HFFc6 (cell line): ENCODE measurements at regions not wholly inside any gene's neighbourhood (a gene's known extent, or its start where the extent isn't known, plus 50 kb on each side); places are given as distances from the start of the nearest gene placed in this dataset.

Experiments used
- DNase-seq: peaks from one replicate; pipeline ENCODE4 v3.0.0-alpha.2; 2018
- H3K27ac Mint-ChIP-seq: 2 replicates; pipeline ENCODE4 v1.8.0; 2020; ENCODE audit warnings: mild to moderate bottlenecking, mixed read lengths
- H3K27me3 Mint-ChIP-seq: 2 replicates; pipeline ENCODE4 v1.8.0; 2021; ENCODE audit warnings: mild to moderate bottlenecking, moderate library complexity, mixed read lengths; ENCODE audit not compliant: insufficient read depth
- H3K36me3 Mint-ChIP-seq: 2 replicates; pipeline ENCODE4 v1.8.0; 2021; ENCODE audit warnings: low read depth, mixed read lengths
- H3K4me1 Mint-ChIP-seq: 2 replicates; pipeline ENCODE4 v1.8.0; 2020; ENCODE audit warnings: low read depth, mixed read lengths
- H3K4me3 Mint-ChIP-seq: 2 replicates; pipeline ENCODE4 v1.8.0; 2020; ENCODE audit warnings: mild to moderate bottlenecking, moderate library complexity, mixed read lengths
- H3K9me3 Mint-ChIP-seq: 2 replicates; pipeline ENCODE4 v1.8.0; 2020; ENCODE audit warnings: mild to moderate bottlenecking, mixed read lengths
- CTCF ChIP-seq: fragments of 200-600 bp; sonication (generic); IDR thresholded peaks from 2 replicates; pipeline ENCODE4 v1.5.0; 2021; ENCODE audit warnings: antibody characterized with exemption, mild to moderate bottlenecking

- H3K36me3 Mint-ChIP-seq = peaks cover 7% of the 10 kb centered on the region
- H3K27me3 Mint-ChIP-seq = no peaks in the 10 kb centered on the region
- peak overlapping the region; percentile 62 for H3K27ac Mint-ChIP-seq
These were observed 75.2 kb downstream of the ESM1 start for GRCh38 chr5:54909911-54910870.

GRCh38 chr5:54908774-54909525 lies 76.4 kb downstream of the ESM1 start:
- no peak for TF ChIP-seq CTCF
- no peaks in the 10 kb centered on the region for H3K27me3 Mint-ChIP-seq

More at GRCh38 chr5:54909911-54910870, 75.2 kb downstream of the ESM1 start:
- peak overlapping the region; percentile 62 for H3K4me3 Mint-ChIP-seq
- no peak for TF ChIP-seq CTCF
- peaks cover 58% of the 10 kb centered on the region for H3K4me1 Mint-ChIP-seq
- peak; percentile 76 for DNase-seq
- peaks cover 6% of the 10 kb centered on the region; the same call in 1 of the 2 replicates for H3K9me3 Mint-ChIP-seq

GRCh38 chr5:54905942-54906537 lies 79.4 kb downstream of the ESM1 start:
- H3K27ac Mint-ChIP-seq = peak overlapping the region; percentile 30; the same call in 1 of the 2 replicates
- peak; percentile 92 for TF ChIP-seq CTCF
- no peaks in the 10 kb centered on the region for H3K27me3 Mint-ChIP-seq
- H3K4me1 Mint-ChIP-seq = peaks cover 78% of the 10 kb centered on the region
- no peak overlapping the region for H3K4me3 Mint-ChIP-seq
- peaks cover 7% of the 10 kb centered on the region for H3K36me3 Mint-ChIP-seq
- DNase-seq = peak; percentile 65
- H3K9me3 Mint-ChIP-seq = peaks cover 6% of the 10 kb centered on the region; the same call in 1 of the 2 replicates

More at GRCh38 chr5:54908774-54909525, 76.4 kb downstream of the ESM1 start:
- H3K4me3 Mint-ChIP-seq = no peak overlapping the region
- peaks cover 71% of the 10 kb centered on the region for H3K4me1 Mint-ChIP-seq
- H3K9me3 Mint-ChIP-seq = peaks cover 6% of the 10 kb centered on the region; the same call in 1 of the 2 replicates
- DNase-seq = peak; percentile 12
- no peak overlapping the region for H3K27ac Mint-ChIP-seq
- H3K36me3 Mint-ChIP-seq = peaks cover 7% of the 10 kb centered on the region

- no peak for TF ChIP-seq CTCF
- Mint-ChIP-seq H3K27me3 (no peaks in the 10 kb centered on the region), H3K4me1 (peaks cover 78% of the 10 kb centered on the region), H3K36me3 (peaks cover 7% of the 10 kb centered on the region), H3K9me3 (peaks cover 6% of the 10 kb centered on the region; the same call in 1 of the 2 replicates), H3K27ac (peak overlapping the region; percentile 30; the same call in 1 of the 2 replicates), H3K4me3 (no peak overlapping the region)
- no peak for DNase-seq
These were observed 80.1 kb downstream of the ESM1 start for GRCh38 chr5:54905246-54905795.

- DNase-seq = peak; percentile 57
- peak; percentile 82 for TF ChIP-seq CTCF
- Mint-ChIP-seq H3K27me3 (no peaks in the 10 kb centered on the region), H3K9me3 (peaks cover 6% of the 10 kb centered on the region; the same call in 1 of the 2 replicates), H3K4me3 (no peak overlapping the region), H3K27ac (no peak overlapping the region), H3K4me1 (peaks cover 69% of the 10 kb centered on the region), H3K36me3 (peaks cover 7% of the 10 kb centered on the region)
These were observed 81.0 kb downstream of the ESM1 start for GRCh38 chr5:54904425-54904824.
